ENCODE measurements at regions not wholly inside any gene's neighbourhood (a gene's known extent, or its start where the extent isn't known, plus 50 kb on each side); places are given as distances from the start of the nearest gene placed in this dataset.

GRCh38 chr5:18433336-18433735 lies 799.1 kb downstream of the TAF11L14 start:
- H3K27ac ChIP-seq (ENCODE audit: low read length), result no peak overlapping the region
- ATAC-seq, result no peak

GRCh38 chr5:18438126-18438525 lies 803.9 kb downstream of the TAF11L14 start:
- Histone ChIP-seq H3K36me3 (ENCODE audit: control insufficient read depth, insufficient read depth, low read length) (no peaks in the 10 kb centered on the region), H3K9me3 (ENCODE audit: control insufficient read depth, insufficient read depth, low read depth, low read length) (no peaks in the 10 kb centered on the region), H3K4me3 (ENCODE audit: low read depth in 2 of 2, low read length in 2 of 2) (no peak overlapping the region), H3K27me3 (ENCODE audit: control insufficient read depth, insufficient read depth, low read length) (no peaks in the 10 kb centered on the region), H3K27ac (ENCODE audit: low read length) (no peak overlapping the region), H3K4me1 (ENCODE audit: control insufficient read depth, insufficient read depth, low read length) (no peaks in the 10 kb centered on the region)
- in situ Hi-C loops (cut with HindIII; ENCODE audit: low pct_unique_long_range_greater_than_20kb, low sequenced_read_pairs) (no loop called here), intact Hi-C loops (cut with micrococcal nuclease; ENCODE audit: unreplicated experiment) (no loop called here)
- ATAC-seq (no peak), DNase-seq (ENCODE audit: low read depth, low spot score) (no peak)
- BruUV-seq (replicated peaks), result no TSS peak
- no peak for TF ChIP-seq REST (IDR thresholded peaks at IDR 0.05; ENCODE audit: insufficient read depth in 1 of 2, low read depth in 2 of 2, low read length in 1 of 2)
- ChIA-PET POLR2A (no interaction called here), CTCF (no interaction called here)

More at GRCh38 chr5:18433336-18433735, 799.1 kb downstream of the TAF11L14 start:
- ChIA-PET CTCF (no interaction called here), POLR2A (no interaction called here)
- no peak for DNase-seq (ENCODE audit: low read depth, low spot score)
- Histone ChIP-seq H3K4me1 (ENCODE audit: control insufficient read depth, insufficient read depth, low read length) (no peaks in the 10 kb centered on the region), H3K27me3 (ENCODE audit: control insufficient read depth, insufficient read depth, low read length) (no peaks in the 10 kb centered on the region), H3K36me3 (ENCODE audit: control insufficient read depth, insufficient read depth, low read length) (no peaks in the 10 kb centered on the region), H3K9me3 (ENCODE audit: control insufficient read depth, insufficient read depth, low read depth, low read length) (no peaks in the 10 kb centered on the region), H3K4me3 (ENCODE audit: low read depth in 2 of 2, low read length in 2 of 2) (no peak overlapping the region)
- TF ChIP-seq SIN3A (IDR thresholded peaks at IDR 0.05; ENCODE audit: borderline replicate concordance, insufficient read depth, low read depth, low read length) (no peak), POLR2AphosphoS5 (IDR thresholded peaks at IDR 0.05; ENCODE audit: low read depth, low read length) (no peak), CTCF (IDR thresholded peaks at IDR 0.05) (no peak), TCF7L2 (IDR thresholded peaks at IDR 0.05; ENCODE audit: low read depth, low read length) (no peak), REST (IDR thresholded peaks at IDR 0.05; ENCODE audit: insufficient read depth in 1 of 2, low read depth in 2 of 2, low read length in 1 of 2) (no peak)
- in situ Hi-C loops (cut with HindIII; ENCODE audit: low pct_unique_long_range_greater_than_20kb, low sequenced_read_pairs) (no loop called here), intact Hi-C loops (cut with micrococcal nuclease; ENCODE audit: unreplicated experiment) (no loop called here)
- BruUV-seq (replicated peaks), result no TSS peak
